Right atrium auricular region (tissue), 2 donors: ENCODE measurements at regions not wholly inside any gene's neighbourhood (a gene's known extent, or its start where the extent isn't known, plus 50 kb on each side); places are given as distances from the start of the nearest gene placed in this dataset.

Source experiments
- DNase-seq: peaks from one replicate; pipeline ENCODE4 v3.0.0-alpha.2; 2019; ENCODE audit warnings: low spot score
- H3K27ac ChIP-seq, 2 donors: fragments of 200-600 bp; sonication (generic); 1 replicate in 1 of 2; 2 replicates in 1 of 2; pipeline ENCODE4 v1.5.1; 2016 to 2019
- H3K27me3 ChIP-seq, 2 donors: fragments of 200-600 bp; sonication (generic); one replicate each; pipeline versions ENCODE4 v1.5.1 to v1.6.0; 2017 to 2019
- H3K36me3 ChIP-seq: fragments of 200-600 bp; sonication (generic); one replicate; pipeline ENCODE4 v1.5.1; 2016
- H3K4me1 ChIP-seq, 2 donors: fragments of 200-600 bp; sonication (generic); one replicate each; pipeline versions ENCODE4 v1.5.1 to v1.6.0; 2017 to 2019
- H3K4me3 ChIP-seq, 2 donors: fragments of 200-600 bp; sonication (generic); 1 replicate in 1 of 2; 2 replicates in 1 of 2; pipeline ENCODE4 v1.5.1; 2017 to 2019; ENCODE audit warnings: mild to moderate bottlenecking in 1 of 2, moderate library complexity in 1 of 2
- H3K9me3 ChIP-seq, 2 donors: fragments of 200-600 bp; sonication (generic); one replicate each; pipeline ENCODE4 v1.5.1; 2019
- TF ChIP-seq, protein P1 (sequence below), 2 donors: fragments of 200-600 bp; sonication (generic); IDR thresholded peaks; one replicate each; pipeline ENCODE4 v1.5.1; 2019; ENCODE audit warnings: antibody characterized with exemption in 2 of 2

DNA sequence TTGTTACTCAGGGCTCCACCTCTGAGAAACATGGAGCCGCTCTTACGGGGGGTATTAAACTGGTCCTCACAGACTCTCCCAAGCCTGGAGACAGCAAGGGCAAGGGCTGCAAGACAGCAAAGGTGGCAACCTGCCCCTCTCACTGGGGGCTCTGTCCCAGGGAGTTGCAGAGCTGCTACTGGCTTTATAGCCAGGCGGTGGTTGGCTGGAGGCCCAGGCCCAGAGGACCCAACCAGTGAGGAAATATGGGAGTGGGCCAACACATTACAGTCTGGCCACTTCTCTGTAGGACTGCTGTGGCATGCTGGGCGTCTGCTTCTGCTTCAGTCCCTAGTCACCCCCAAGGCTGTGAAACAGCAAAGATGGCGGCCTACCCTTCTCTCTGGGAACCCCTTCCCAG is 597.2 kb downstream of the LRRC70 start:
- Histone ChIP-seq H3K4me3 (no peak overlapping the region), H3K4me1 (no peaks in the 10 kb centered on the region), H3K9me3 (no peaks in the 10 kb centered on the region), H3K27ac (no peak overlapping the region), H3K36me3 (no peaks in the 10 kb centered on the region), H3K27me3 (no peaks in the 10 kb centered on the region)
- TF ChIP-seq, protein P1, sequence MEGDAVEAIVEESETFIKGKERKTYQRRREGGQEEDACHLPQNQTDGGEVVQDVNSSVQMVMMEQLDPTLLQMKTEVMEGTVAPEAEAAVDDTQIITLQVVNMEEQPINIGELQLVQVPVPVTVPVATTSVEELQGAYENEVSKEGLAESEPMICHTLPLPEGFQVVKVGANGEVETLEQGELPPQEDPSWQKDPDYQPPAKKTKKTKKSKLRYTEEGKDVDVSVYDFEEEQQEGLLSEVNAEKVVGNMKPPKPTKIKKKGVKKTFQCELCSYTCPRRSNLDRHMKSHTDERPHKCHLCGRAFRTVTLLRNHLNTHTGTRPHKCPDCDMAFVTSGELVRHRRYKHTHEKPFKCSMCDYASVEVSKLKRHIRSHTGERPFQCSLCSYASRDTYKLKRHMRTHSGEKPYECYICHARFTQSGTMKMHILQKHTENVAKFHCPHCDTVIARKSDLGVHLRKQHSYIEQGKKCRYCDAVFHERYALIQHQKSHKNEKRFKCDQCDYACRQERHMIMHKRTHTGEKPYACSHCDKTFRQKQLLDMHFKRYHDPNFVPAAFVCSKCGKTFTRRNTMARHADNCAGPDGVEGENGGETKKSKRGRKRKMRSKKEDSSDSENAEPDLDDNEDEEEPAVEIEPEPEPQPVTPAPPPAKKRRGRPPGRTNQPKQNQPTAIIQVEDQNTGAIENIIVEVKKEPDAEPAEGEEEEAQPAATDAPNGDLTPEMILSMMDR (IDR thresholded peaks at IDR 0.05) = no peak
- no peak for DNase-seq

DNA sequence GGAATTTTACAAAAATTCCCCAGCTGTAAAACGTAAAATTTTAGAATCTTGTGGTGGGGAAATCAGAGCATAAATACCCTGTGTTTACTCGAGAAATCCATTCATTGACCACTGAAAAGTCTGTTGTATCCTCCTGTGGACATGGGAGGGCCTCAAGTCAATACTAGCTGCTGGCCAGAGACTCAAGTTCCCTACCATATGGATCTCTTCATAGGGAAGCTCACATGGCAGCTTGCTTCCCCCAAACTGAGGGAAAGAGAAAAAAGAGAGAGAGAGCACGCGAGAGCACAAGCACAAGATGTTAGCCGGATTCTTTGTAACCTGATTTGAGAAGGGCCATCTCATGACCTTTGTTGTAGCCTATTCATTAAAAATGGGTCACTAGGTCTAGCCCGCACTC is 591.9 kb downstream of the LRRC70 start:
- no peaks in the 10 kb centered on the region for H3K9me3 ChIP-seq
- DNase-seq = no peak
- H3K27ac ChIP-seq = no peak overlapping the region
- no peak overlapping the region for H3K4me3 ChIP-seq
- no peaks in the 10 kb centered on the region for H3K36me3 ChIP-seq
- H3K4me1 ChIP-seq = no peaks in the 10 kb centered on the region
- TF ChIP-seq, protein P1 (IDR thresholded peaks at IDR 0.05) = no peak
- no peaks in the 10 kb centered on the region for H3K27me3 ChIP-seq

DNA sequence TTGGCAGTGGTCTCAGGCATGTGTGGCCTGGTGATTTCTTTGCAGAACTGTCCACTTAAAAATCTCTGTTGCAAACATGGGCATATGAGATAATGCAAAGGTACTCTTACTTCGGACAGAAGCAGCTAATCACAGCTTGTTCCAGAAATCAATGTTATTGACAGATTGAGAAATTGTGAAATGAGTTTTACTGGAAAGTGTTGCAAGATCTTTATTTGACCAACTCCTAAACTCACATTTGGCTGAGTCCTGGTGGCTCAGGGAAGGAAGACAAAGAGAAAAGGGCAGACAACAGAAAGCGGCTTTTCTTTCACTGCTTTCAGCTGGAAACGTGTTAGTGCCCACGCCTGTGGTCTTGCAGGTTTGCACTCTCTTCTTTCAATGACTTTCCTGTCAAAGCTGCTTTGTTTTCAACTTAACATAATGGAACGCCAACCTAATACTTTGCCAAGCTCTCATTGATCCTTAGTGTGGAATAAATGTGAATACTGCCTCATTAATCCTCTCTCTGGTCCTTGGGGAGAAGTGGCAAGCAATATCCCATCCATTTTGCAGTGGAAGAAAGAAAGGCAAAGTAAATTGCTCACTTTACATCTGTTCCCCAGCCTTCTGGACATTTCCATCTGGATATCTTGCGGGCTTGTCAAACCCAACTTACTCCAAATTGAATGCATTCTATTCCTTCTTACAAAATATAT is 586.4 kb downstream of the LRRC70 start:
- no peaks in the 10 kb centered on the region for H3K9me3 ChIP-seq
- TF ChIP-seq, protein P1 (IDR thresholded peaks at IDR 0.05) = no peak
- no peak overlapping the region for H3K27ac ChIP-seq
- no peaks in the 10 kb centered on the region for H3K27me3 ChIP-seq
- no peak for DNase-seq
- no peaks in the 10 kb centered on the region for H3K36me3 ChIP-seq
- no peak overlapping the region for H3K4me3 ChIP-seq
- no peaks in the 10 kb centered on the region for H3K4me1 ChIP-seq

DNA sequence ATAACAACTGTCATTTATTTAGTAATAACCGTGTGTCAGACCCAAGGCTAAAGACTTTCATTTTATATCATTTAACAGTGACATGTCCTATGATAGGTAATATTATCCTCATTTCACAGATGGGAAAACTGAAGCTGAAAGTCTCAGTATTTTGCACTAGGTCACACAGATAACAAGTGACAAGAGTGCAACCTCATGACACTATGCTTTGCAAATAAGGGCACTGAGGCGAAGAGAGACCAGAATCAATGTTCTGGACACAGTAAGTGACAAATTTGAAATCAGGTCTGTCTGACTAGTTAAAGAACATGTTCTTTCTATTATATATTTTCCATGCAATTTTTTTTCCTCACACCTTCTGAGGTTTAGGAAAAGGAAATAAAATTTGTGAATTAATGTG is 585.7 kb downstream of the LRRC70 start:
- Histone ChIP-seq H3K4me3 (no peak overlapping the region), H3K9me3 (no peaks in the 10 kb centered on the region), H3K27me3 (no peaks in the 10 kb centered on the region), H3K4me1 (no peaks in the 10 kb centered on the region), H3K36me3 (no peaks in the 10 kb centered on the region), H3K27ac (no peak overlapping the region)
- DNase-seq = no peak
- TF ChIP-seq, protein P1 (IDR thresholded peaks at IDR 0.05) = no peak

DNA sequence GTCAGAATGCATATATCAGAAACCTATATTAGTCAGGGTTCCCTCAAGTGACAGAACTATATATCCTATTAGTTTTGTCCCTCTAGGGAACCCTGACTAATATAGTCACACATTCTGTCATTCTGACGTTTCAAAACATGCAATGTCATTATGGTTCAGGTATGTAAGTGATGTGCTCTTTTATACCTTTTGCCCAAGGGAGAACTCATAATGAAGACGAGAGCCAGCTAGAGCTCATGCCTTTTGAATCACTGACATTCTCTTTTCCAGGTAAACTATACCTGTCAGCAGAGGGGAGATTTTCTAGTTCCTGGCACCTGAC is 576.7 kb downstream of the LRRC70 start:
- Histone ChIP-seq H3K27ac (no peak overlapping the region), H3K9me3 (no peaks in the 10 kb centered on the region), H3K27me3 (no peaks in the 10 kb centered on the region), H3K4me1 (no peaks in the 10 kb centered on the region), H3K4me3 (no peak overlapping the region), H3K36me3 (no peaks in the 10 kb centered on the region)
- DNase-seq = no peak
- TF ChIP-seq, protein P1 (IDR thresholded peaks at IDR 0.05) = no peak
